ENCODE measurements at regions not wholly inside any gene's neighbourhood (a gene's known extent, or its start where the extent isn't known, plus 50 kb on each side); places are given as distances from the start of the nearest gene placed in this dataset.

DNA sequence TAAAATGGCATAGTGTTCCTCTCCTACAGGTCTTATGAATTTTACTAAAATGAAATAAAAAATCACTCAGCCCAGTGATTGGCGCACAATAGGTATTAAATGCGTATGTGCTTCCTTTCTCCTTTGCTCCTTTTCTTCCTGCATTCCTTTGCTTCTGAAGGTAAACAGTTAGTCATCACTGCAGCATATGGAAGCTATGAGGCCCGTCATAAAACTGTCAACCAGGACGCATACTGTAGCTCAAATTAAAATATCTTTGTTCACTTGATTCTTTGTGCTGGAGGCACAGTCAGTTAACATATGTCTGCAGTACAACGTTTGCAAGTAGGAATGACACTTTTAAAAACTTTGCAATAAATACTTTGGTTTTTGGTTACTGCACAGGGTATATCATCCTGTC lies 374.7 kb downstream of the TCERG1L start:
- TF ChIP-seq, protein P1, sequence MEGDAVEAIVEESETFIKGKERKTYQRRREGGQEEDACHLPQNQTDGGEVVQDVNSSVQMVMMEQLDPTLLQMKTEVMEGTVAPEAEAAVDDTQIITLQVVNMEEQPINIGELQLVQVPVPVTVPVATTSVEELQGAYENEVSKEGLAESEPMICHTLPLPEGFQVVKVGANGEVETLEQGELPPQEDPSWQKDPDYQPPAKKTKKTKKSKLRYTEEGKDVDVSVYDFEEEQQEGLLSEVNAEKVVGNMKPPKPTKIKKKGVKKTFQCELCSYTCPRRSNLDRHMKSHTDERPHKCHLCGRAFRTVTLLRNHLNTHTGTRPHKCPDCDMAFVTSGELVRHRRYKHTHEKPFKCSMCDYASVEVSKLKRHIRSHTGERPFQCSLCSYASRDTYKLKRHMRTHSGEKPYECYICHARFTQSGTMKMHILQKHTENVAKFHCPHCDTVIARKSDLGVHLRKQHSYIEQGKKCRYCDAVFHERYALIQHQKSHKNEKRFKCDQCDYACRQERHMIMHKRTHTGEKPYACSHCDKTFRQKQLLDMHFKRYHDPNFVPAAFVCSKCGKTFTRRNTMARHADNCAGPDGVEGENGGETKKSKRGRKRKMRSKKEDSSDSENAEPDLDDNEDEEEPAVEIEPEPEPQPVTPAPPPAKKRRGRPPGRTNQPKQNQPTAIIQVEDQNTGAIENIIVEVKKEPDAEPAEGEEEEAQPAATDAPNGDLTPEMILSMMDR (conservative IDR thresholded peaks at IDR 0.05; ENCODE audit: low read depth, low read length), result no peak
- TF ChIP-seq EZH2 (IDR thresholded peaks at IDR 0.05; ENCODE audit: borderline replicate concordance, low read depth, low read length, poor library complexity, severe bottlenecking), result no peak

Measured in A673 (cell line).